ENCODE measurements at regions not wholly inside any gene's neighbourhood (a gene's known extent, or its start where the extent isn't known, plus 50 kb on each side); places are given as distances from the start of the nearest gene placed in this dataset.
"Not testable (repeated sequence)": the region's sequence is repeated elsewhere in the genome, so short reads cannot be mapped to it uniquely, and the experiment has no call there.

DNA sequence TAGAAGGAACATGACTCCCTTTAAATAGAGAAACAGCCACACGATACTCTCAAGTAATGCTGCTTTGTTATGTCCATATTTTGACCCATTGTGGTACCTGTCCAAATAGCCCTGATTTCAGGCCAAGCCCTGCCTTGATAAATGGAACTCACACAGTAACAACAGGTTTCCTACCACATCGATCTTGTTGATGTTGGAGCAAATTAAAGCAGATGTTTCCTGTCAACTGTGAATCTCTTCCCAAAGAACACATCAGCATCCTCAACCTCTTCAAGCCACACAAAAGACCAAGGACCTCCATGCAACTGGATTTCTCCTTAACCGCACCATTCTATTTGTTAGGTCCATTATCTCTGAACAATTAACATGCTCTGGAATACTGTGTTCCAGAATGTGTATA, 109.5 kb downstream of the FOXD4L6 start:
- not testable (repeated sequence) for DNase-seq (ENCODE audit: low read depth)

- not testable (repeated sequence) for DNase-seq (ENCODE audit: low read depth)
Observed at GRCh38 chr9:41016699-41017098, 111.8 kb downstream of the FOXD4L6 start.

DNA sequence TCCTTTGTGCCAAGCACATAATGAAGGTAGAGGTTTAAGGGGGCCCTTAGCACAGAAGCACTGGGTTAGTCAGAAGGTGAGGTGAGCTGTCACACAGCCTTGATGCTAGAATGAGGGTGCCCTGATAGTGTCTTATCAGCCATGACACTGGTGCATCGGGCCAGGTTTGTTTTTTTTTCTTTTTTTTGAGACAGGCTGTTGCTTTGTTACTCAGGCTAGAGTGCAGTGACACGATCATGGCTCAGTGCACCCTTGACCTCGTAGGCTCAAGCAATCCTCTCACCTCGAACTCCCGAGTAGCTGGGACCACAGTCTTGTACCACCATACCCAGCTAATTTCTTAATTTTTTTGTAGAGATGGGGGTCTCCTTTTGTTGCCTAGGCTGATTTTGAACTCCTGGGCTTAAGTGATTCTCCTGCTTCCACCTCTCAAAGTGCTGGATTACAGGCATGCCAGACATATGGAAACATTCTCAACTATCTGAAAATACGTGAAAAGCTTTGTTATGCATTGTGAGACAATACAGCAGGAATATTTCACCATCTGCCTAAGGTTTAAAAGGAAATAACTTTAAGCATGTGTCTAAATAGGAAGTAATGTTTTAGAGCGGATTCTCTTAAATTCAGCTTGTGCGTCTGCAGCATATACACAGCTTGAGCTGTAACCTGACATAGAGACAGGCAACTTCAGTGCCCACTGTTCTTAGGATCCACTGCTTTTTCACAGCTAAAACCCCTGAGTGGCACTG, 128.4 kb downstream of the FOXD4L6 start:
- DNase-seq (ENCODE audit: low read depth), result not testable (repeated sequence)

- DNase-seq (ENCODE audit: low read depth), result not testable (repeated sequence)
Observed at GRCh38 chr9:40995490-40995889, 133.0 kb downstream of the FOXD4L6 start.

DNA sequence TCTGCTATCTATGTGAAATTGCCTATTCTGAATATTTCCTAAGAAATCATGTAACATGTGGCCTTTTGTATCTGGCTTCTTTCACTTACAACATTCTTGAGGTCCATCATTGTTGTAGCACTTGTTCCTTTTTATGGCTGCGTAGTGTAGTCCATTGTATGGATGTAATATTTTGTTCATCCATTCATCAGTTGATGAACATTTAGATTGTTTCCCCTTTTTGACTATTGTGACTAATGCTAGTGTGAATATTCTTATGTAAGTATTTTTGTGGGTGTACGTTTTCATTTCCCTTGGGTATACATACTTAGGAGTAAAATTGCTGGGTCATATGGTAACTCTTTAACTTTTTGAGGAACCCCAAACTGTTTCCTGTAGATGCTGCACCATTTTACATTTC, 134.6 kb downstream of the FOXD4L6 start:
- DNase-seq (ENCODE audit: low read depth), result not testable (repeated sequence)

DNA sequence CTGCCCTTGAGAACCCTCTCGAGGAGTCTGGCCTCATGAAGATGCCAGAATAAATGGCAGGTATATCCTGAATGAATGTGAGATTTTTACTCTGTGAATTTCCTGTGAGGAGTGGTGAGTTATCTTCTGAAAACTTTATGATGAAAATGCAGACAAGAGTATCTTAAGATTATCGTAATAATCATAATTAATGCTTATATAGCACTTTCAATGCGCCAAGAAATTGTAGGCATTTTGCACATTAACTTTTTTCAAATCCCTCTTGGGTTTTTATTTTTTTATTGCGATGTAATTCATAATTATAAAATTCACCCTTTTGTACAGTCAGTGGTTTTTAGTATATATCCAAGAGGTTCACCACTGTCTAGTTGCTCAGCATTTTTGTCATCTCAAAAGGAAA, 135.1 kb downstream of the FOXD4L6 start:
- DNase-seq (ENCODE audit: low read depth), result not testable (repeated sequence)

DNA sequence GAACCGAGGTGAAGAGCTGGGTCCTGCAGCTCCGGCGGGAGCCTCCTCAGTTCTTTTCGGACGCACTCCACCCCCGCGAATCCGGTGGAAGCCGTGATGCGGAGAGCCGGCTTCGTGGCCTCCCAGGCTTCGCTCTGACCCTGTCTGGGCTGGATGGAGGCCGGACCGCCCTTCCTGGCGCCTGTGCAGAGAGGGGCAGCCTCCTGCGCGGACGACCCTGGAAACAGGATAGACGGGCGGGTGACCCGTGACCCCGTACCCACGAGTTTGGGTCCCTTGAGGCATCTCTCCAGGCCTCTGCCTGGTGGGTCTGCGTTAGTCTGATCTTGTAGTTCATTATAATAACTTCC, 136.0 kb downstream of the FOXD4L6 start:
- DNase-seq (ENCODE audit: low read depth), result not testable (repeated sequence)

- peak; percentile 99 for DNase-seq (ENCODE audit: low read depth)
Observed at GRCh38 chr9:40991741-40992471, 136.6 kb downstream of the FOXD4L6 start.

- not testable (repeated sequence) for DNase-seq (ENCODE audit: low read depth)
Observed at GRCh38 chr9:40991100-40991740, 137.3 kb downstream of the FOXD4L6 start.

DNA sequence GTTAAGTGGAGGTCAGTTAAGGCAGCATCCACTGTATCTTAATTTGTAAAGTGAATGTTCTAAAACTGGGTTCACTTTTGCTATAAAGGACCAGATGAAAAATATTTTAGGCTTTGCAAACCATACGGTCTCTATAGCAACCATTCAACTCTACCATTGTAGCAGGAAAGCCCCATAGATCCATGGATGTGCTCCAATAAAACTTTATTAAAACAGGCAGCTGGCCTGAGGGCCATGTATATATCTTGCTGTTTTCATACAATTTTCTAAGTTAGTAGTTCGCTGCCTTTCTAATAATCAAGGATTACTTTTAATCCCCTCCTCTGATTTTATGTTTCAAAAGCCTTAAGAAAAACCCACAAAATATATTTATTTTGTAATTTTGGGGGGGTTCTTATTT, 142.1 kb downstream of the FOXD4L6 start:
- DNase-seq (ENCODE audit: low read depth), result not testable (repeated sequence)

- not testable (repeated sequence) for DNase-seq (ENCODE audit: low read depth)
Observed at GRCh38 chr9:40975351-40975750, 153.1 kb downstream of the FOXD4L6 start.

GRCh38 chr9:40974912-40975311, 153.6 kb downstream of the FOXD4L6 start:
- DNase-seq (ENCODE audit: low read depth), result not testable (repeated sequence)

DNA sequence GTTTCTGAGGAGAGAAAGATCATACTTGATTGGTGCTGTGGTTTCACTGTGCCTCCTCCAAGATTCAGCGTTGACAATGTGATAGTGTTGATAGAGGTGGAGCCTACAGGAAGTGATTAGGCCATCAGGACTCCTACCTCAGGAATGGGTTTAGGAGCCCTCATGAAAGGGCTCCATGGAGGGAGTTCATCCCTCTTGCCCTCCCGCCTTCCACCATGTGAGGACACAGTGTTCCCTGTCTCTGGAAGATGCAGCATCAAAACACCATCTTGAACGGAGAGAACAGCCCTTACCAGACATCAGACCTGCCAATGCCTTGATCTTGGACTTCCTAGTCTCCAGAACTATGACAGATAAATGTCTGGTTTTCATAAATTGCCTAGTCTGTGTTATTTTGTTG, 156.7 kb downstream of the FOXD4L6 start:
- not testable (repeated sequence) for DNase-seq (ENCODE audit: low read depth)

- not testable (repeated sequence) for DNase-seq (ENCODE audit: low read depth)
Observed at GRCh38 chr9:40970340-40970739, 158.1 kb downstream of the FOXD4L6 start.

DNA sequence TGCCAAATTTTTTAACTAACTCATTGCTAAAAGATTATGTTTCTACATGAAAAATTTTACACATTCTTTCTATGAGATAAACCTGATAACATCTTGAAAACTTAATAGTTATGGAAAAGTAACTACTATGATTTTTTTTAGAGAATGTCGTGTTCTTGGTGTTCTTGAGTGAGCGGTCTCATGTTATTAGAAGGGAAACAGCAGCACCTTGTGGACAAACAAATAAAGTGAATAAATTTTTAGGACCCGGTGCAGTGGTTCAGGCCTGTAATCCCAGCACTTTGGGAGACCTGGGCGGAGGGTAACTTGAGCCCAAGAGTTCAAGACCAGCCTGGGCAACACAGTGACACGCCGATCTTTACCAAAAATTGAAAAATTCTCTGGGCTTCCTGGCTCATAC, 166.0 kb downstream of the FOXD4L6 start:
- DNase-seq (ENCODE audit: low read depth), result not testable (repeated sequence)

- not testable (repeated sequence) for DNase-seq (ENCODE audit: low read depth)
Observed at GRCh38 chr9:40951876-40952494, 176.5 kb downstream of the FOXD4L6 start.

GRCh38 chr9:40946228-40946627, 182.3 kb downstream of the FOXD4L6 start:
- not testable (repeated sequence) for DNase-seq (ENCODE audit: low read depth)

DNA sequence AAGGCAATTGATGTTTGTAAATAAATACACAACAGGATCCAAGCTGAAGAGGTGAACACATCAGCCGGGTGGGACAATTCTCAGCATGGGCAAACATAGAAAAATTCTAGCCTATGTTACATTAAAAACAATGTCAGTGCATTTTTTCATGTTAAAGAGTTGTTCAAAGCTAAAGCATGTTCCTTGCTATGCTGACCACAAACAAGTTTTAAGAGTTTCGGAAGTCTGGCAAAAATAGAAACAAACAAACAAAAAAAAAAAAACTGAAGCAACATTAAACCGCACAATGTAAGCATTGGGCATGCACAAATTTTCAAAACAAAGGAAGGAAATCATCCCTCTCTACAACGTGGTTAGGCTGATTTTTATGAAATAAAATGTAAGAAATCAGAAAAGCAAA, 185.8 kb downstream of the FOXD4L6 start:
- DNase-seq (ENCODE audit: low read depth), result not testable (repeated sequence)

DNA sequence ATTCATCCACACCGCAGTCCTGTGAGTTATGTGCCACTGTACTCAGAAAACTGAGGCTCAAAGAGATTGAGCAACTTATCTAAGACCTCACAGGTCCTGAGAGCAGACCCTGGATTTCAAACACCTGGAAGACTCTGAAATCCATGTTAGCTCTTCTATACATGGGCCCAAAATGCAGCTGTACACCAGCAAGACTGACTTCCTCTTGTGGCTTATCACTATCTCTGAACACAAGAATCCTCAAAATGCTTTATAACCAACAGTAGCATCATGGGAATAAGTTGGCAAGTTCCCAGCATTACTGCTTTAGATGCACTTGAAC, 188.6 kb downstream of the FOXD4L6 start:
- DNase-seq (ENCODE audit: low read depth), result not testable (repeated sequence)

- not testable (repeated sequence) for DNase-seq (ENCODE audit: low read depth)
Observed at GRCh38 chr9:40939201-40939887, 189.1 kb downstream of the FOXD4L6 start.

DNA sequence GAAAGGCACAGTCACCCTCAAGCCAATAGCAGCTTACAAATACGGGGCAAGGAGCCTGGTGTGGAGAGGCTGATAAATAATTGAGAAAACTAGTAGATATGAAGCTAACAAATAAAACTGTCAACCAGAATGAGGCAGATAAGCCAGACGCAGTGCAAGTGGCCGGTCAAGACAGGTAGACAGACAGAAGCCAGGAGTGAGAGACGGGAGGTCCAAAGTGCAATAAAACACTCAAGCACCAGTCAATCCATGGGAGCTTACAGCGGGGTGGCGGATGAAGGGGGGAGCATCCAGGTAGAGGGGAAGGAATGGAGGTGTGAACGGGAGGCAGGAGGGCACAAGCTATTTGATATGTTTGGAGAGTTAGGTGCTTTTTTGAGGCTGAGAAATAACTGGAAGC, 193.1 kb downstream of the FOXD4L6 start:
- DNase-seq (ENCODE audit: low read depth), result no peak

GRCh38 chr9:40934480-40934879, 194.0 kb downstream of the FOXD4L6 start:
- DNase-seq (ENCODE audit: low read depth), result not testable (repeated sequence)
